Aorta (tissue), 5 donors: ENCODE measurements at regions not wholly inside any gene's neighbourhood (a gene's known extent, or its start where the extent isn't known, plus 50 kb on each side); places are given as distances from the start of the nearest gene placed in this dataset.
"Not testable (repeated sequence)": the region's sequence is repeated elsewhere in the genome, so short reads cannot be mapped to it uniquely, and the experiment has no call there.

Source experiments
- ATAC-seq: fragments of 200-7000 bp; cut with Tn5 transposase; one replicate; pipeline ENCODE4 v1.9.1; 2022; ENCODE audit warnings: moderate library complexity; ENCODE audit not compliant: low FRiP score
- DNase-seq, 2 donors: peaks; one replicate each; pipeline ENCODE4 v3.0.0-alpha.2; 2020
- H3K27ac ChIP-seq, 2 donors: one replicate each; pipeline ENCODE4 v1.5.1; 2013; ENCODE audit warnings: low read length in 2 of 2, mild to moderate bottlenecking in 2 of 2, moderate library complexity in 2 of 2, control low read depth in 1 of 2, inconsistent platforms in 1 of 2, low read depth in 1 of 2
- H3K27me3 ChIP-seq, 2 donors: one replicate each; pipeline ENCODE4 v1.6.1; 2013; ENCODE audit warnings: control low read depth in 1 of 2, low read length in 1 of 2, mild to moderate bottlenecking in 1 of 2, moderate library complexity in 1 of 2; ENCODE audit not compliant: insufficient read depth in 2 of 2, control insufficient read depth in 1 of 2
- H3K36me3 ChIP-seq, 2 donors: one replicate each; pipeline ENCODE4 v1.6.1; 2013; ENCODE audit warnings: control low read depth in 1 of 2, low read length in 1 of 2, mild to moderate bottlenecking in 1 of 2; ENCODE audit not compliant: insufficient read depth in 2 of 2, control insufficient read depth in 1 of 2
- H3K4me1 ChIP-seq, 2 donors: one replicate each; pipeline ENCODE4 v1.6.1; 2013; ENCODE audit warnings: low read length in 2 of 2, control low read depth in 1 of 2, mild to moderate bottlenecking in 1 of 2, moderate library complexity in 1 of 2; ENCODE audit not compliant: insufficient read depth in 2 of 2, control insufficient read depth in 1 of 2
- H3K4me3 ChIP-seq, 2 donors: one replicate each; pipeline ENCODE4 v1.5.1; 2013; ENCODE audit warnings: low read length in 2 of 2, control low read depth in 1 of 2, mild to moderate bottlenecking in 1 of 2
- H3K9me3 ChIP-seq: one replicate; pipeline ENCODE4 v1.6.1; 2013; ENCODE audit warnings: mild to moderate bottlenecking, low read length; ENCODE audit not compliant: control insufficient read depth
- WGBS, 2 donors: extraction: QIAGEN DNeasy Blood & Tissue Kit; methylation state at CpG; one replicate each; pipeline ENCODE4 v1.1.7; 2013; 5-methylcytosine and 5-hydroxymethylcytosine counted together
- intact Hi-C, 2 donors: fragments of 100-400 bp; cut with DNase I; formaldehyde crosslinking; loops; one replicate each; pipeline versions ENCODE4 v1.14.2 to v1.15.0; 2022
- donor health status: healthy with polysubstance abuse.
- donor health status: Bipolar disorder and iron deficiency.
- donor health status: DM: no; HTN: no; CAD: no.
- donor health status: DM: no; HTN: no; CAD: no.
- donor health status: DM: yes; HTN: yes; CAD: no.

DNA sequence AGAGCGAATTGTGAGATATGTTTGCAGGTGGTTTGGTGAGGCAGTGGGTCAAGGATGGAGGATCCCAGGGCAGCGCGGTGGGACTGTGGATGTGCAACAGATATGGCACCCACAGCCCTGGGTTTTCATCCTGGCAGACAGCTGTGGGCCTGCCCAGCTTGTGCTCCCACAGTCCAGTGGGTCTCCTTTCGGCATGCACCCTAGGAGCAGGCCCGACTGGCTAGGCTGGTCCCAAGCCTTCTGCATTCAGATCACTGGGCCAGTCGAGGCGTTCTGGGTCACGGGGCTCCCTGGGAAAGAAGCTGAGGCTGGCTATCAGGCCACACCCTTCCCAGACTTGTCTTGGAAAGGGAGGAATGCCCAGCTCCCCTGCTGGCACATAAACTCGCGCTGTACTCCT is 2289.6 kb downstream of the ARAP2 start:
- Histone ChIP-seq H3K27ac (no peak overlapping the region), H3K36me3 (no peaks in the 10 kb centered on the region), H3K27me3 (no peaks in the 10 kb centered on the region), H3K4me1 (no peaks in the 10 kb centered on the region), H3K4me3 (no peak overlapping the region), H3K9me3 (no peaks in the 10 kb centered on the region)
- DNase-seq: peak in 1 of 2 donors; percentile 47
- ATAC-seq: peak; percentile 15
- 95% methylated on average over 10 of the region's 10 CpGs for WGBS, 2 donors
- intact Hi-C loops: no loop called here

DNA sequence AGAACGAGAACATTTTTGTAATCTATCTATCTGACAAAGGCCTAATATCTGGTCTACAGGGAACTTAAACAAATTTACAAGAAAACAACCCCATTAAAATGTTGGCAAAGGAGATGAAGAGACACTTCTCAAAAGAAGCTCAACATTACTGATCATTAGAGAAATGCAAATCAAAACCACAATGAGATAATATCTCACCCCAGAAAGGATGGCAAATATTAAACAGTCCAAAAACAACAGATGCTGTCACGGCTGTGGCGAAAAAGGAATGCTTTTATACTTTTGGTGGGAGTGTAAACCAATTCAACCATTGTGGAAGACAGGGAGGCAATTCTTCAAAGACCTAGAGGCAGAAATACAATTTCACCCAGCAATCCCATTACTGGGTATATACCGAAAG is 2284.8 kb downstream of the ARAP2 start:
- Histone ChIP-seq H3K4me1 (no peaks in the 10 kb centered on the region), H3K27me3 (no peaks in the 10 kb centered on the region), H3K27ac (no peak overlapping the region), H3K4me3 (no peak overlapping the region), H3K9me3 (no peaks in the 10 kb centered on the region), H3K36me3 (no peaks in the 10 kb centered on the region)
- 58 to 69% methylated on average over 4 of the region's 4 CpGs for WGBS, 2 donors
- DNase-seq (no peak), ATAC-seq (no peak)
- intact Hi-C loops: no loop called here

DNA sequence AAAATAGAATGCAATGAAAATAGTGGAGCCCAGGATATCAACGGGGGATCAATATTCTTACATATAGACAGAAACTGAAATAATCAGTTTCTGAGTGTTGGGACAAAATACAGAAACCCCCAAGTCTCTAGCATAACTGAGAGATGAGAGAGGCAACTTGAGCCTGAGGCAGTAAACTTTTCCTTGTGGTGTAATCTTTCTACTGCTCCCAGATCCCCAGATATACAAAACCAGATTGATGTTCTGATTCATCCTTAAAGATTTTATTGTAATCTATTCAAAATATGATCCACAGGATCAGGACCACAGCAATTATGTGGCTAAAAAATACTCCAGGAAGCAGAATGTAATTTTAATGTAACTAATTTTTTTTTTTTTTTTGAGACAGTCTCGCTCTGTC is 2282.6 kb downstream of the ARAP2 start:
- no peak overlapping the region for H3K27ac ChIP-seq
- no peak for DNase-seq
- intact Hi-C loops: no loop called here
- no peaks in the 10 kb centered on the region for H3K36me3 ChIP-seq
- no peak overlapping the region for H3K4me3 ChIP-seq
- ATAC-seq: no peak
- H3K27me3 ChIP-seq: no peaks in the 10 kb centered on the region
- no peaks in the 10 kb centered on the region for H3K9me3 ChIP-seq
- 93 to 95% methylated on average over 2 of the region's 2 CpGs for WGBS, 2 donors
- H3K4me1 ChIP-seq: no peaks in the 10 kb centered on the region

DNA sequence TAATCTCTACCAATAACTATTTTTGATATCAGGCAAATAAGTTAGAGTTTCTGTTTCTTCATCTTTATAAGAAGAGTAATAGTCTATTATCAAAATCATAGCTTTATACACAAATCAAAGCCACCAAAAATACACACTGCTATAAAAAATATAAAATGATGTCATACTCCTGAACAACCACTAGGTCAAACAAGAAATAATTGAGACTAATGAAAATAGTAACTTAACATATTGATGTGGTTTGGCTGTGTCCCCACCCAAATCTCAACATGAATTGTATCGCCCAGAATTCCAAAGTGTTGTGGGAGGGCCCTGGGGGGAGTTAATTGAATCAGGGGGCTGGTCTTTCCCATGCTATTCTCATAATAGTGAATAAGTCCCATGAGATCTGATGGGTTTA is 2277.5 kb downstream of the ARAP2 start:
- Histone ChIP-seq H3K4me1 (no peaks in the 10 kb centered on the region), H3K4me3 (no peak overlapping the region), H3K36me3 (no peaks in the 10 kb centered on the region), H3K9me3 (no peaks in the 10 kb centered on the region), H3K27ac (no peak overlapping the region), H3K27me3 (no peaks in the 10 kb centered on the region)
- intact Hi-C loops: no loop called here
- DNase-seq (no peak), ATAC-seq (no peak)
- WGBS, 2 donors: 86 to 95% methylated on average over 1 of the region's 1 CpG

DNA sequence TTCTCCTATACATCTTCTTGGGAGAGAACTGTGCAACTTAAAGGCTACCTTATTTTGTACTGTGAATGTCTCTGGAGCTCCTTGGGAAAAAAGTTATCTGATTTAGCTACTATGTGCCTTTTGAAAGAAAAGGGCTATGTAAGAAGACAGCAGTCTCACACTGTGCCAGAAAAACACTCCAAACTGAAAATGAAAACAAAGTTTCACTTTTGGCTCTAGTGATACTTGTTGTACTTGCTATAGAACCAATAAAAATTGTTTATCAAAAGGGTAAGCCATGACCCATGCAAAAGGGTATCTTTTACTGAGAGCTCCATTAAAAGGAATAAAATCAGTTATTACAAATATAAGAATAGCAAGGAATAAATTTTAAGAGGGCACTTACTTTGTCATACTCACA is 2270.0 kb downstream of the ARAP2 start:
- Histone ChIP-seq H3K9me3 (no peaks in the 10 kb centered on the region), H3K4me3 (no peak overlapping the region), H3K4me1 (no peaks in the 10 kb centered on the region), H3K36me3 (no peaks in the 10 kb centered on the region), H3K27ac (no peak overlapping the region), H3K27me3 (no peaks in the 10 kb centered on the region)
- ATAC-seq: no peak
- intact Hi-C loops: no loop called here
- no peak for DNase-seq

DNA sequence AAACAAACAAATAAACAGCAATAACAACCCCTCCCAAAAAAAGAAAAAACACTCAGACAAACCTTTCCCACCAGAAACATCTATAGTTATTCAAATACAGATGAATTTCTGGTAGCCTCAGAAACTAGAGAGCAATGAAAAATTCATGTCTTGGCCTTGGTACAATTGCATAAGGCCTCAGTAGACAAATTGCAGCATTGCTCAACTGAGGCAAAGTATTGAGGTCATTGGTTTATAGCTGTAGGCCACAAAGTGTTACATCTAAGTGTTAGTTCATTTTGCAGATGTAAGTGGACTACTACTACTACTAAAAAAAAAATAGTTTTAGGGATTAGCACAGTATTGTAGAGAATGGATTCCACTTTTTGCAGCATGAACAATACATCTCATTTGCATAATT is 2268.3 kb downstream of the ARAP2 start:
- no peak for DNase-seq
- Histone ChIP-seq H3K27ac (no peak overlapping the region), H3K36me3 (no peaks in the 10 kb centered on the region), H3K4me3 (no peak overlapping the region), H3K9me3 (no peaks in the 10 kb centered on the region), H3K27me3 (no peaks in the 10 kb centered on the region), H3K4me1 (no peaks in the 10 kb centered on the region)
- intact Hi-C loops: no loop called here
- ATAC-seq: no peak

DNA sequence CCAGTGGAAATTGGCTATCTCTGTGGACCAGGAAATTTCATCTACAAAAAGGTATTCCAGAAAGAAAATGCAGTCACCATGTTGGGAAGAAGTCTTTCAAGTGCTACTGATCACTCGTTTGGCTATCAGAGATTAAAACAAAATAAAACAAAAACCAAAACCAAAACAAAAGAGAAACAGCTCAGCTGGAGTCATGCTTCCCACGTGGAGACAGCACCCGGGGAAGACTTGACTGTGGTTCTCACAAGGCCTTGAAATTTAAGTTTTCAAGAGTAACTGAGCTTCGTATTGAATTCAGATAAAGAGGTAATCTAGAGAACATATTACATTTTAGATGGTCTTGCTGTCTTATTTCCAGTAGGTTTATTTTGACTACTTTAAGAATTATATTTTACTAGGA is 2264.5 kb downstream of the ARAP2 start:
- H3K4me3 ChIP-seq, intact Hi-C loops, H3K36me3 ChIP-seq, H3K27ac ChIP-seq, DNase-seq, H3K4me1 ChIP-seq, ATAC-seq, H3K9me3 ChIP-seq, H3K27me3 ChIP-seq: not testable (repeated sequence)
- WGBS, 2 donors: 80 to 87% methylated on average over 4 of the region's 4 CpGs

DNA sequence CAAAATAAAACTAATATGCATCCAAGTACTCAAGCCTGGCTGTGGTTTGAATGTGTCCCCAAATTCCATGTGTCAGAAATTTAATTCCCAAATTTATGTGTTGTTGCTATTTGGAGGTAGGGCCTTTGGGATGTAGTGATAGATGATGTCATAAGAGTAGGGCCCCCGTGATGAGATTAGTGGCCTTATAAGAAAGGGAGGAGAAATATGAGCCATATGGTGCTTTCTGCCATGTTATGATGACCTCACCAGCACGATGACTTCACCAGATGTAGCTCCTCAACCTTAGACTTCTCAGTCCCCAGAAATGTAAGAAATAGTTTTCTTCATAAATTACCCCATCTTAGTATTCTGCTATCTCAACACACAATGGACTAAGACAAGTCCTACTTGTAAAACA is 2264.0 kb downstream of the ARAP2 start:
- intact Hi-C loops: no loop called here
- ATAC-seq (no peak), DNase-seq (no peak)
- H3K4me3 ChIP-seq: no peak overlapping the region
- H3K9me3 ChIP-seq: no peaks in the 10 kb centered on the region
- H3K36me3 ChIP-seq: no peaks in the 10 kb centered on the region
- H3K27ac ChIP-seq: no peak overlapping the region
- WGBS, 2 donors: 77 to 78% methylated on average over 2 of the region's 2 CpGs
- H3K4me1 ChIP-seq: no peaks in the 10 kb centered on the region
- H3K27me3 ChIP-seq: no peaks in the 10 kb centered on the region

DNA sequence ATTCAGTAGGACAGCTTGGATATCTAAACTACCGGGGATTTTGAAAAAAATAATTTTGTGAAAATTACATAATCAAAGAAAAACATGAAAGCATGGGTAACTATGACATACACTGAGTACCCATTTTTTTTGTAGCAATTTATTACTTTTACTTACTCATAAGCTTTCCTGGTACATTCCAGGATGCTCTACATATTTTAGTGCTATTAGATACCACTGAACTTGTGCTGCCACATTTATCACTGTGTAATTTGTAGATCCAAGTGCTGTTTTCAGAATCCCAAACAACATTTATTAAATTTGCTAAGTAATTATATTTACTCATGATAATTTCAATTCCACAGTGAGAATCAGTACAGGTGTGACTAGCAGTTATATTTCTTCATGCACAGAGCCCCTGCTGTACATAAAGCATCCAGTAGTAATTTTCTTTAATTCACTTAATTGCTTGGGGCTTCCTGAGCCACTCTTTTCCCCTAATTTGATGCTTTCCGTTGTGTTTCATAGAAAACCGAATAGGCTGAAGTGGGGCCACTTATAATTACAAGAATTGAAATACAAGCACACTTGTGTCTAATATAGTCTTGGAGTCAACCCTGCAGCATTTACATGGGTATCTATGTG is 2254.4 kb downstream of the ARAP2 start:
- Histone ChIP-seq H3K4me1 (no peaks in the 10 kb centered on the region), H3K27ac (no peak overlapping the region), H3K27me3 (no peaks in the 10 kb centered on the region), H3K4me3 (no peak overlapping the region), H3K9me3 (no peaks in the 10 kb centered on the region), H3K36me3 (no peaks in the 10 kb centered on the region)
- DNase-seq: no peak
- intact Hi-C loops: no loop called here
- 78 to 82% methylated on average over 3 of the region's 3 CpGs for WGBS, 2 donors
- ATAC-seq: no peak
